GM19397 (cell line): ENCODE measurements at regions not wholly inside any gene's neighbourhood (a gene's known extent, or its start where the extent isn't known, plus 50 kb on each side); places are given as distances from the start of the nearest gene placed in this dataset.

Experiments used
- ATAC-seq: cut with Tn5 transposase; IDR thresholded peaks from one replicate; pipeline ENCODE4 v1.9.1; 2021; ENCODE audit warnings: mild to moderate bottlenecking, moderate library complexity; ENCODE audit not compliant: unreplicated experiment

DNA sequence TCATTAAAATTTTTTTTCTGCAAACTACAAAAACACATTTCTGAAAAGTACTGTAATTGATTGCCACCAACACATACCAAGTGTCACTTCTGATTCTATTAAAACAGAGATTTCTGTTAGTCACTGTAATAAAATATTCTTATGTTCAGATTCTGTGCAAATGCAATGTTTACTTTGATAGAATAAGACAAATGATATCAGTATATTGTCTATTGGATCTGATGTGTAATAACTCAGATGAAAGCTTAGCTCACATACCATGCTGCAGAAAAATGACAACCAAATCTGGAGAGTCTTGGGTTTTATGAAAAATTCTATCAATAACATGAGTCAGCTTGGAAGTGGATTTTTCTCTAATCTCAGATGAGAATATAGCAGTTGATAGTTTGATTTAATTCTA lies 963.8 kb upstream of the B3GALT2 start:
- no peak for ATAC-seq

DNA sequence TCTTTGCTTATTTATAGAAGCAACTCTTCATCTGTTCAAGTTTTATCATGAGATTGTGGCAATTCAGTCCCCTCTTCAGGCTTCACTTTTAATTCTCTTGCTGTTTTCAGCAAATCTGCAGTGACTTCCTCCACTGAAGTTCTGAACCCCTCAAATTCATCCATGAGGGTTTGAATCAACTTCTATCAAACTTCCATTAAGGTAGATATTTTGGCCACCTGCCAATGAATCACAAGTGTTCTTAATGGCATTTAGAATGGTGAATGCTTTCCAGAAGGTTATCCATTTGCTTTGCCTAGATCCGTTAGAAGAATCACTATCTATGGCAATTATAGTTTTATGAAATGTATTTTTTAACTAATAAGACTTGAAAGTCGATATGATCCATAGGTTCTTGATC lies 946.7 kb upstream of the B3GALT2 start:
- no peak for ATAC-seq

DNA sequence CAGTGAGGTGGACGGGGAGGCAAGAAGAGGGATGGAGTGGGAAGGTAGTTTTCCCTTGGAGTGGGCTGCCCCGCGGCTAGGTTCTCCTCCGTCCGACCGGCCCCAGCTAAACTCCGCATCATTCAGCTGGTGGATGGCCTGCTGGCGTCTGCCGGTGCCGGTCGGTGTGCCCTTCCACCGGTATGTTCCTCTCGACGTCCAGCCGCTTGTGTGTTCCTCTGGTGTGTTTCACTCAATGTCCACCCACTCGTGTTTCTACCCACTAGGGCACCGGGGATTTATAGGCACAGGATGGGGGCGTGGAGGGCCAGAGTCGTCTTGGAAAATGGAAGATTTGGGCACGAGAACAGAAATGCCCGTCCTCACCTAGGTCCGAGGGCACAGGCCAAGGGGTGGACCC lies 931.7 kb upstream of the B3GALT2 start:
- no peak for ATAC-seq

- ATAC-seq = no peak
These were observed 931.2 kb upstream of the B3GALT2 start for GRCh38 chr1:194117582-194117981.

DNA sequence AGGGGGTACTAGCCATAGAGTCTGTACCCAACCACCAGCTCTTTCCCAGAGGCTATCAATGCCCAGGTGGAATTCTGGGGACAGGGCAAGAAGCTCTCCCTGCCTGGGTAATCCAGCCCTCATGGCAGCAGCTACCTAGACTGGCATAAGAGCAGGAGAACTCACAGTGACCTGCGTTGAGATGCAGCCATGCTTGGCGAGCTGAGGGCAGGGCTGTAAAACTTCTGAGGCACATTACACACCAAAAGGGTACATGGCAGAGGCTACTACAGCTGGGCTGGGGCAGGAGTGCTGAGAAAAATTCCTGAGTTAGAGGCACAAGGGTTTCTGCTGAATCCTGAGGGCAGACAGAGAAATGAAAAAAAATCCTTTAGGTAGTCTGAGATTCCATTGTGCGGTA lies 927.9 kb upstream of the B3GALT2 start:
- ATAC-seq = no peak

DNA sequence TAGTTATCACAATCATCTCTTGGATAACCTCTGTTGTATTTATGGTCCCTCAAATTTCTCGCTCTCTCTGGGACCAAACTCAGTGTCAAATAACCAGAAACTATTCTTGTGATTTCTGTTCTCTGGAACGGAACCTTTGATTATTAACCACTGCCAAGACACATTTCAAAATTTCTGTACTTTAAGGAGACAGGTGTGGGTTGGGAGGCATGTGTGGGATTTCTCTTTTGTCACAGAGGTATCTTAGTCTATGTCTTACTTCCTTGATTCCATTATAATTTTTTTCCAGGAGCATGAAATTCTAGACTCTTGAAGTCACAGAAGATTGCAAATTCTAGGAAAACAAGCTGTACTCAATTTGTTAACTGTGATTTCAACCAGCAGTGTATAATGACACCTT lies 919.0 kb upstream of the B3GALT2 start:
- ATAC-seq = no peak

- ATAC-seq = no peak
These were observed 917.9 kb upstream of the B3GALT2 start for GRCh38 chr1:194104247-194104844.

DNA sequence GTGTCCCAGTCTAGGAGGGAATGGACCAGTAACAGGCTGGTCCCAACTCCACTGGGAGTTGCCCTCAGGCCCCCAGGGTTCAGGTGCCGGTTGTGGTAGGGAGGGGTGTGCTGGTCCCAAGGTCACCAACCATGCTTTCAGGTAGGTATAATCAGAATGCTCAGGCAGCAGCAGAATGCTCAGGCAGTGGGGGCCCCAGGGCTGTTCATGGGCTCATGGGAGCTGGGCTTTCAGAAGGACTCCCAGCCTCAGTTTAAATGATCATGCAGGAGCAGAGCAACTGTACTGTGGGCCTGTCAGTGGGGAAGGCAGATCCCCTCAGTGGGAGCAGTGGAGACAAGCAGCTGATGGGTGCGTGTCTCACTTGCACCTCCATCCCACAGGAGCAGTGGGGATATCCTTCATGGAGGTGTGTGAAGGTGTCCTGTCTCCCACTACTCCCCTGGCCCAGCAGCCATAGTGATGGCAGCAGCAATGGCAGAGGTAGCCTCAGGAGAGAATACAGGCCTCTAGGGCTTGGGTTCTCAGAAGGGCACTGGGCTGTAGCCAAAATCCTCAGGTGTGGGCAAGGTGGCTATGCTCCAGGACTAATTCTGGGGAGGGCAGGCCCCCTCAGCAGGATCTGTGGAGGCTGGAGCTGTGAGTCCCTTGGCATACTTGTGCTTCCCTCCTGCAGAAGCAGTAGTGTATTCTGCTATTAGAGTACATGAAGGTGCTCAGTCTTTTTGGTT lies 917.3 kb upstream of the B3GALT2 start:
- ATAC-seq = no peak

DNA sequence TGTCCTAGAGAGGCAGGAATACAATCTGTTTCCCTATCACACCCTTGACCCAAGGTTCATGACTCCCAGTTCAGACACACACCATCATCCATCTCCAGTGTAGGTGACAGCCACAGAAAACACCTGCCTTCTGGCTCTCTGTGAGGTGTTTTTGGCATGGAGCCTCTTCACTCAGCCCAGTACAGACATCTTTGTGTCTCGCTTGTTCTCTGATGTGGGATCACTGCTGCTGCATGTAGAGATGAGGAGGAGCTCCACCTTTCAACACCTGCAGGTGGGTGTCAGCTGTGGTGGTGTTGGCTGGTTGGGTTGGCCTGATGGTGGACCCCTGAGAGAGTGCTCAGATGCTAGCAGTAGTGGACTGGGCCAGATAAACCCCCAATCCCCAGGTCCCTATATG lies 916.7 kb upstream of the B3GALT2 start:
- no peak for ATAC-seq

- no peak for ATAC-seq
These were observed 916.2 kb upstream of the B3GALT2 start for GRCh38 chr1:194102607-194103006.

GRCh38 chr1:194084755-194085154 lies 898.3 kb upstream of the B3GALT2 start:
- ATAC-seq = no peak

GRCh38 chr1:194081444-194081843 lies 895.0 kb upstream of the B3GALT2 start:
- no peak for ATAC-seq

- ATAC-seq = no peak
These were observed 894.4 kb upstream of the B3GALT2 start for GRCh38 chr1:194080826-194081225.

DNA sequence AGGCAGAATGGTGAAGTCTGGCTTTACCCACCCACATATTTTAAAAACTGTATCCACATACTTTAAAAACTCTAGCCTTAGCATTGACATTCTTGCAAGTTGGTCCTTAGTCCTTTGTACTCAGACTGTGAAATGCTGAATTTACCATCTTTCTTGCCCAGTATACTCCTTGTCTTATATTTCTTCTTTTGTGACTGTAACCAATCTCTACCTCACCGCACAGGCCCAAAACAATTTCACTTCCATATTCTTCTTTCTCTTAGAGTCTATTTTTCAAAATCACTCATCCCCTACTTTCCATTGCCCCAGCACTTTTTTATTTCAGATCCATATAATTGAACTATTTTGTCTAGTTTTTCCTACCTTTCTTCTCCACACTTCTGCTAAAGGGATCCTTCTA lies 892.4 kb upstream of the B3GALT2 start:
- no peak for ATAC-seq

- no peak for ATAC-seq
These were observed 890.2 kb upstream of the B3GALT2 start for GRCh38 chr1:194076646-194077045.

- ATAC-seq = no peak
These were observed 887.4 kb upstream of the B3GALT2 start for GRCh38 chr1:194073833-194074232.

GRCh38 chr1:194071205-194071604 lies 884.8 kb upstream of the B3GALT2 start:
- ATAC-seq = no peak

DNA sequence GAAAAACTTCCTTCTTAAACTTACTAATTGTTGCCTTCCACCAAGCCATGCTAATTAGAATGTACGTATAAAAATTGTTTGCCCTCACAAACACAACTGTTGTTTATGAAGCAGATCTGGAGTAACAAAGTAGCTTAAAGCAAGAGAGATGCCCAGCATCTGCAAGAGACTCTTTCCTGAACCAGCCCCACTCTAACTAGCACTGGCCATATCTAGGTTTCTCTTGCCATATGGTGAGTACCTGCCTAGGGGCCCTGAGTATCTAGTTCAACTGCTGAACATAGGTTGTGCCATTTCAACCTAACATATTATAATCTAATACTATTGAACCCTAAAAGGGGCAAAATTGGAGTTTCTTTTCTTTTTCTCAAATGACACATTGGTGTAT lies 883.4 kb upstream of the B3GALT2 start:
- ATAC-seq = no peak

DNA sequence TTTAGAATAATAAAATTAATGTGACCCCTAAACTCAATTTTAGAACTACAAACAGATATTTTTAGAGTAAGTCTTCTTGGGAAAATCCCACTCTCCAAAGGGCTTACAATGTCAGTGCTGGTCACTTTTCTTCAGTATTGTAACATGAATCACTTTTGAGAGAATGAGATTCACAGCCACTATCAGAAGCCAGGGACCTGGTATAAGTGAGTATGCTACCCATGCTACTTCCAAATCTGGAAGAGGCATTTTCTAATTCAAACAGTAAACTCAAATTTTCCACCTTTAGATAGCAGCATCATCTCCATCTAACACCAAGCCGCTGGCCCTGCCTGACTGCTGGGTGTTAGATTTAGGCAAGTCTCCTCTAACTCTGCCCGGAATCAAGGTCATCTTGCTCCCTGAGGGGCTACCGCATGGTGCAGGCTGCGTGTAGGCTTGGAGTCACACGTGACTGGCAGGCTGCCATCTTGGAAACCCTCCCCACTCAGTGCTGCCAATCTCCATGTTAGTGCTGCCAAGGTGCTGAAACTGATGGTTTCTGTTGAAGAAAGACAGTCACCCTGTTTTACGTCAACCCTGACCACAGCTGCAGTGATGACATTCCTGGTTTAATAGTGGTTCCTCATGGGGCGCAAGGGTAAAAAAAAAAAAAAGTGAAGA lies 882.9 kb upstream of the B3GALT2 start:
- ATAC-seq = no peak

GRCh38 chr1:194068446-194069167 lies 882.2 kb upstream of the B3GALT2 start:
- no peak for ATAC-seq

- ATAC-seq = no peak
These were observed 881.4 kb upstream of the B3GALT2 start for GRCh38 chr1:194067772-194068171.

GRCh38 chr1:194062962-194063361 lies 876.5 kb upstream of the B3GALT2 start:
- no peak for ATAC-seq
